ENCODE measurements at regions not wholly inside any gene's neighbourhood (a gene's known extent, or its start where the extent isn't known, plus 50 kb on each side); places are given as distances from the start of the nearest gene placed in this dataset.

GRCh38 chr9:21609506-21609905, 127.4 kb upstream of the IFNE start:
- H3K27ac Mint-ChIP-seq (ENCODE audit: unreplicated experiment), result no peak overlapping the region
- intact Hi-C loops (cut with micrococcal nuclease; ENCODE audit: unreplicated experiment), result no loop called here
- H3K4me1 Mint-ChIP-seq (ENCODE audit: low read depth, unreplicated experiment), result peaks cover 8% of the 10 kb centered on the region

GRCh38 chr9:21611891-21612290, 129.8 kb upstream of the IFNE start:
- Mint-ChIP-seq H3K4me1 (ENCODE audit: low read depth, unreplicated experiment) (peaks cover 8% of the 10 kb centered on the region), H3K4me3 (ENCODE audit: low read depth, unreplicated experiment) (no peak overlapping the region), H3K27ac (ENCODE audit: unreplicated experiment) (no peak overlapping the region), H3K27me3 (ENCODE audit: unreplicated experiment) (no peaks in the 10 kb centered on the region), H3K9me3 (ENCODE audit: low read depth, unreplicated experiment) (no peaks in the 10 kb centered on the region), H3K36me3 (ENCODE audit: insufficient read depth, unreplicated experiment) (no peaks in the 10 kb centered on the region)
- intact Hi-C loops (cut with micrococcal nuclease; ENCODE audit: unreplicated experiment), result no loop called here
- no TSS peak for BruUV-seq (replicated peaks)
- no peak for DNase-seq
- CTCF ChIA-PET, result no interaction called here
- no peak for TF ChIP-seq CTCF (IDR thresholded peaks at IDR 0.05; ENCODE audit: unreplicated experiment)

More at GRCh38 chr9:21609506-21609905, 127.4 kb upstream of the IFNE start:
- no peak for TF ChIP-seq CTCF (IDR thresholded peaks at IDR 0.05; ENCODE audit: unreplicated experiment)
- CTCF ChIA-PET, result interaction anchor here (0.6 kb wide), 1 partner anchor 347 kb away, joined by 3 read pairs; no protein-coding TSS in a partner anchor
- Mint-ChIP-seq H3K4me3 (ENCODE audit: low read depth, unreplicated experiment) (no peak overlapping the region), H3K27me3 (ENCODE audit: unreplicated experiment) (no peaks in the 10 kb centered on the region), H3K36me3 (ENCODE audit: insufficient read depth, unreplicated experiment) (no peaks in the 10 kb centered on the region), H3K9me3 (ENCODE audit: low read depth, unreplicated experiment) (no peaks in the 10 kb centered on the region)
- no TSS peak for BruUV-seq (replicated peaks)
- DNase-seq, result no peak

- intact Hi-C loops (cut with micrococcal nuclease; ENCODE audit: unreplicated experiment), result no loop called here
- CTCF ChIA-PET, result no interaction called here
- no peak for TF ChIP-seq CTCF (IDR thresholded peaks at IDR 0.05; ENCODE audit: unreplicated experiment)
- no peak for DNase-seq
- Mint-ChIP-seq H3K36me3 (ENCODE audit: insufficient read depth, unreplicated experiment) (no peaks in the 10 kb centered on the region), H3K27me3 (ENCODE audit: unreplicated experiment) (no peaks in the 10 kb centered on the region), H3K4me1 (ENCODE audit: low read depth, unreplicated experiment) (peaks cover 8% of the 10 kb centered on the region), H3K27ac (ENCODE audit: unreplicated experiment) (no peak overlapping the region), H3K4me3 (ENCODE audit: low read depth, unreplicated experiment) (no peak overlapping the region), H3K9me3 (ENCODE audit: low read depth, unreplicated experiment) (no peaks in the 10 kb centered on the region)
- no TSS peak for BruUV-seq (replicated peaks)
These were observed 132.9 kb upstream of the IFNE start for GRCh38 chr9:21615018-21615417.

GRCh38 chr9:21615446-21615845, 133.3 kb upstream of the IFNE start:
- Mint-ChIP-seq H3K9me3 (ENCODE audit: low read depth, unreplicated experiment) (no peaks in the 10 kb centered on the region), H3K36me3 (ENCODE audit: insufficient read depth, unreplicated experiment) (no peaks in the 10 kb centered on the region), H3K4me1 (ENCODE audit: low read depth, unreplicated experiment) (peaks cover 8% of the 10 kb centered on the region), H3K4me3 (ENCODE audit: low read depth, unreplicated experiment) (no peak overlapping the region), H3K27me3 (ENCODE audit: unreplicated experiment) (no peaks in the 10 kb centered on the region), H3K27ac (ENCODE audit: unreplicated experiment) (no peak overlapping the region)
- CTCF ChIA-PET, result no interaction called here
- no peak for TF ChIP-seq CTCF (IDR thresholded peaks at IDR 0.05; ENCODE audit: unreplicated experiment)
- BruUV-seq (replicated peaks), result no TSS peak
- intact Hi-C loops (cut with micrococcal nuclease; ENCODE audit: unreplicated experiment), result no loop called here
- DNase-seq, result no peak

All from Calu3 (cell line).